ENCODE measurements at regions not wholly inside any gene's neighbourhood (a gene's known extent, or its start where the extent isn't known, plus 50 kb on each side); places are given as distances from the start of the nearest gene placed in this dataset.

DNA sequence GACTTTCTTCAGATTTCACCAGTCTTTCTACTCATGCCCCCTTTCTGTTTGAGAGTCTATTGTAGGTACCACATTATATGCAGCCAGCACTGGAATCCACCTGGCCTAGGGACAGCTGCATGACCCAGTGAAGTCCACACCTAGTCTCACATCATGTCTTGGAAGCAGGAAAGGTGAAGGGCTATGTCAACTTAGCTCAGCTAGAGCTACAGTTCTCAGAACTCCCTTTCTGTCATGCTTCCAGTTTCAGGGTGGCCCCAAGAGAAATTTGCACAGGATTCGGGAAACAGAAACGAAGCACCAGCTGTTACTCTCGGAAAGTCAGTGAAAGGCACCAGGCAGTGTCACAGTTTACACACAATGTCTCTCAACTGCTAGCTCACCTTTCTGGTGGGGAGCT, 51.6 kb upstream of the NLRP1 start:
- Histone ChIP-seq H3K4me2 (ENCODE audit: low read depth, low read length, poor library complexity, severe bottlenecking) (no peak overlapping the region), H3K4me3 (ENCODE audit: low read length) (no peak overlapping the region), H3K9me3 (ENCODE audit: low read length) (no peaks in the 10 kb centered on the region), H3K27ac (ENCODE audit: low read length) (no peak overlapping the region), H3K27me3 (ENCODE audit: low read length) (no peaks in the 10 kb centered on the region), H3K9ac (ENCODE audit: low read length) (no peak overlapping the region), H3K9me2 (replicated peaks; ENCODE audit: insufficient read depth, low read length) (no peaks in the 10 kb centered on the region), H3K79me2 (ENCODE audit: low read length) (no peaks in the 10 kb centered on the region), H2AFZ (ENCODE audit: low read length) (no peak overlapping the region), H4K20me1 (ENCODE audit: insufficient read depth, low read depth, low read length) (no peaks in the 10 kb centered on the region), H3K4me1 (ENCODE audit: low read length) (no peaks in the 10 kb centered on the region), H3K36me3 (ENCODE audit: insufficient read depth, low read length) (no peaks in the 10 kb centered on the region)
- no peak for DNase-seq

GRCh38 chr17:5638596-5638995, 54.3 kb upstream of the NLRP1 start:
- H3K27ac ChIP-seq (ENCODE audit: low read length) = no peak overlapping the region
- no peaks in the 10 kb centered on the region for H3K4me1 ChIP-seq (ENCODE audit: low read length)
- H3K79me2 ChIP-seq (ENCODE audit: low read length) = no peaks in the 10 kb centered on the region
- no peaks in the 10 kb centered on the region for H3K36me3 ChIP-seq (ENCODE audit: insufficient read depth, low read length)
- no peak overlapping the region for H3K4me3 ChIP-seq (ENCODE audit: low read length)
- H4K20me1 ChIP-seq (ENCODE audit: insufficient read depth, low read depth, low read length) = no peaks in the 10 kb centered on the region
- H3K27me3 ChIP-seq (ENCODE audit: low read length) = no peaks in the 10 kb centered on the region
- H3K4me2 ChIP-seq (ENCODE audit: low read depth, low read length, poor library complexity, severe bottlenecking) = no peak overlapping the region
- H3K9me2 ChIP-seq (replicated peaks; ENCODE audit: insufficient read depth, low read length) = no peaks in the 10 kb centered on the region
- no peak overlapping the region for H2AFZ ChIP-seq (ENCODE audit: low read length)
- no peak for DNase-seq
- H3K9ac ChIP-seq (ENCODE audit: low read length) = no peak overlapping the region
- no peaks in the 10 kb centered on the region for H3K9me3 ChIP-seq (ENCODE audit: low read length)

DNA sequence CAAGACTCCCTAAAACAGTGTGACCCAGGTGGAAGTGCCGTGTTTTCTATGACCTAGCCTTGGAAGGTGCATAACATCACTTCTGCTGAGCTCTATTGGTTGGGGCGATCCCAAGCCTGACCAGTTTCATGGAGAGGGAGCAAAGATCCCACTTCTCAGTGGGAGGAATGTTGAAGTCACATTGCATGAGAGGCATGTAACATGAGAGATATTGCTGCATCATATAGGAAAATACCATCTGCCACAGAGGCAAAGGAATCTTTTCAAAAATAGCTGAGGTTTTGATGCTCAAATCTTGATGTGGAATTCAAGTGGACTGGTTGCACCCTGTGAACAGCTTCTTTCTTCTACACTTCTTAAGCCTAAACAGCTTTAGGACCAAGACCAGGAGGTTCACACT, 56.4 kb upstream of the NLRP1 start:
- H3K9me3 ChIP-seq (ENCODE audit: low read length) = no peaks in the 10 kb centered on the region
- H3K27ac ChIP-seq (ENCODE audit: low read length) = no peak overlapping the region
- no peaks in the 10 kb centered on the region for H3K79me2 ChIP-seq (ENCODE audit: low read length)

DNA sequence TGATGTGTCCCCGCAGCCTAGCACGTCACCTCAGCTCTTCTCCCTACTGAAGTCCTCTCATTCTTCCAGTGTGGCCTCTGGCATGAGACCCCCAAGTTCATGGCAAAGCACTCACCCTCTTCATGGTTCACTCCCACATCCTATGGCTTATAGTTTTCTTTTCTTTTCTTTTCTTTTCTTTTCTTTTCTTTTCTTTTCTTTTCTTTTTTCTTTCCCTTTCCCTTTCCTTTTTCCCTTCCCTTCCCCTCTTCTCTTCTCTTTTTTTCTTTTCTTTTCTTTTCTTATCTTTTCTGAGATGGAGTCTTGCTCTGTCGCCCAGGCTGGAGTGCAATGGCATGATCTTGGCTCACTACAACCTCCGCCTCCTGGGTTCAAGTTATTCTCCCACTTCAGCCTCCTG, 58.4 kb upstream of the NLRP1 start:
- no peak overlapping the region for H3K4me3 ChIP-seq (ENCODE audit: low read length)
- H3K36me3 ChIP-seq (ENCODE audit: insufficient read depth, low read length) = no peaks in the 10 kb centered on the region
- no peak overlapping the region for H3K27ac ChIP-seq (ENCODE audit: low read length)
- H3K9me3 ChIP-seq (ENCODE audit: low read length) = no peaks in the 10 kb centered on the region
- H2AFZ ChIP-seq (ENCODE audit: low read length) = no peak overlapping the region
- no peaks in the 10 kb centered on the region for H3K9me2 ChIP-seq (replicated peaks; ENCODE audit: insufficient read depth, low read length)
- H3K4me1 ChIP-seq (ENCODE audit: low read length) = no peaks in the 10 kb centered on the region
- DNase-seq = no peak
- no peaks in the 10 kb centered on the region for H3K27me3 ChIP-seq (ENCODE audit: low read length)
- no peak overlapping the region for H3K4me2 ChIP-seq (ENCODE audit: low read depth, low read length, poor library complexity, severe bottlenecking)
- H4K20me1 ChIP-seq (ENCODE audit: insufficient read depth, low read depth, low read length) = no peaks in the 10 kb centered on the region
- no peak overlapping the region for H3K9ac ChIP-seq (ENCODE audit: low read length)
- no peaks in the 10 kb centered on the region for H3K79me2 ChIP-seq (ENCODE audit: low read length)

More for the DNA sequence above, 56.4 kb upstream of the NLRP1 start:
- Histone ChIP-seq H3K9ac (ENCODE audit: low read length) (no peak overlapping the region), H3K4me2 (ENCODE audit: low read depth, low read length, poor library complexity, severe bottlenecking) (no peak overlapping the region), H3K27me3 (ENCODE audit: low read length) (no peaks in the 10 kb centered on the region), H4K20me1 (ENCODE audit: insufficient read depth, low read depth, low read length) (no peaks in the 10 kb centered on the region), H2AFZ (ENCODE audit: low read length) (no peak overlapping the region), H3K9me2 (replicated peaks; ENCODE audit: insufficient read depth, low read length) (no peaks in the 10 kb centered on the region), H3K4me1 (ENCODE audit: low read length) (no peaks in the 10 kb centered on the region), H3K36me3 (ENCODE audit: insufficient read depth, low read length) (no peaks in the 10 kb centered on the region), H3K4me3 (ENCODE audit: low read length) (no peak overlapping the region)
- DNase-seq = no peak

GRCh38 chr17:5644065-5644464, 59.8 kb upstream of the NLRP1 start:
- no peaks in the 10 kb centered on the region for H3K27me3 ChIP-seq (ENCODE audit: low read length)

DNA sequence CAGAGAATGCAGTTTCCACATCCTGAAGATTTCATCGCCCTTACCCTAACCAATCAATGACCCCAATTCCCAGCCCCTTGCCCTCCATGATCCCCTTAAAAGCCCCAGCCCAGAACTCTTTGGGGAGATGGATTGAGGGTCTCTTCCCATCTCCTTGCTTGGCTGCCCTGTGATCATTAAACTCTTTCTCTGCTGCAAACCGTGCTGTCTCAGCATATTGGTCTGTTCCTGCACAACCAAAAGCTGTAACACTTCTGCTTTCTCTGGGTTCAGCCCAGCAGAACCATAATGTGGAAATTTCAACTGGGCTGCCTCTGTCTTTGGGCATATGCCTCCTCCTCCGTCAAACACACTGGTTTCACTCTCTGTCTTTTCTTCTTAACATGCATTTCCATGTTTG, 67.0 kb upstream of the NLRP1 start:
- Histone ChIP-seq H3K9me3 (ENCODE audit: low read length) (peaks cover 6% of the 10 kb centered on the region; the same call in 1 of the 2 replicates), H3K4me3 (ENCODE audit: low read length) (no peak overlapping the region), H2AFZ (ENCODE audit: low read length) (no peak overlapping the region), H3K9me2 (replicated peaks; ENCODE audit: insufficient read depth, low read length) (no peaks in the 10 kb centered on the region), H4K20me1 (ENCODE audit: insufficient read depth, low read depth, low read length) (no peaks in the 10 kb centered on the region), H3K27me3 (ENCODE audit: low read length) (no peaks in the 10 kb centered on the region), H3K9ac (ENCODE audit: low read length) (no peak overlapping the region), H3K4me2 (ENCODE audit: low read depth, low read length, poor library complexity, severe bottlenecking) (no peak overlapping the region), H3K79me2 (ENCODE audit: low read length) (no peaks in the 10 kb centered on the region), H3K4me1 (ENCODE audit: low read length) (no peaks in the 10 kb centered on the region), H3K27ac (ENCODE audit: low read length) (no peak overlapping the region), H3K36me3 (ENCODE audit: insufficient read depth, low read length) (no peaks in the 10 kb centered on the region)
- DNase-seq = no peak

More at GRCh38 chr17:5644065-5644464, 59.8 kb upstream of the NLRP1 start:
- no peak overlapping the region for H3K27ac ChIP-seq (ENCODE audit: low read length)
- H2AFZ ChIP-seq (ENCODE audit: low read length) = no peak overlapping the region
- H3K36me3 ChIP-seq (ENCODE audit: insufficient read depth, low read length) = no peaks in the 10 kb centered on the region
- no peaks in the 10 kb centered on the region for H3K9me3 ChIP-seq (ENCODE audit: low read length)
- no peak overlapping the region for H3K9ac ChIP-seq (ENCODE audit: low read length)
- H4K20me1 ChIP-seq (ENCODE audit: insufficient read depth, low read depth, low read length) = no peaks in the 10 kb centered on the region
- no peaks in the 10 kb centered on the region for H3K4me1 ChIP-seq (ENCODE audit: low read length)
- DNase-seq = no peak
- no peak overlapping the region for H3K4me2 ChIP-seq (ENCODE audit: low read depth, low read length, poor library complexity, severe bottlenecking)
- no peaks in the 10 kb centered on the region for H3K9me2 ChIP-seq (replicated peaks; ENCODE audit: insufficient read depth, low read length)
- no peaks in the 10 kb centered on the region for H3K79me2 ChIP-seq (ENCODE audit: low read length)
- no peak overlapping the region for H3K4me3 ChIP-seq (ENCODE audit: low read length)

- no peaks in the 10 kb centered on the region for H3K4me1 ChIP-seq (ENCODE audit: low read length)
- no peaks in the 10 kb centered on the region for H3K9me3 ChIP-seq (ENCODE audit: low read length)
- no peaks in the 10 kb centered on the region for H4K20me1 ChIP-seq (ENCODE audit: insufficient read depth, low read depth, low read length)
- no peak overlapping the region for H3K9ac ChIP-seq (ENCODE audit: low read length)
- no peaks in the 10 kb centered on the region for H3K36me3 ChIP-seq (ENCODE audit: insufficient read depth, low read length)
- H3K4me2 ChIP-seq (ENCODE audit: low read depth, low read length, poor library complexity, severe bottlenecking) = no peak overlapping the region
- no peak overlapping the region for H2AFZ ChIP-seq (ENCODE audit: low read length)
- no peaks in the 10 kb centered on the region for H3K27me3 ChIP-seq (ENCODE audit: low read length)
- H3K79me2 ChIP-seq (ENCODE audit: low read length) = no peaks in the 10 kb centered on the region
- DNase-seq = no peak
- H3K9me2 ChIP-seq (replicated peaks; ENCODE audit: insufficient read depth, low read length) = no peaks in the 10 kb centered on the region
- no peak overlapping the region for H3K27ac ChIP-seq (ENCODE audit: low read length)
- no peak overlapping the region for H3K4me3 ChIP-seq (ENCODE audit: low read length)
Observed at GRCh38 chr17:5661491-5662125, 77.3 kb upstream of the NLRP1 start.

GRCh38 chr17:5662409-5663085, 78.2 kb upstream of the NLRP1 start:
- Histone ChIP-seq H3K4me3 (ENCODE audit: low read length) (no peak overlapping the region), H3K9me3 (ENCODE audit: low read length) (no peaks in the 10 kb centered on the region), H4K20me1 (ENCODE audit: insufficient read depth, low read depth, low read length) (no peaks in the 10 kb centered on the region), H3K27ac (ENCODE audit: low read length) (no peak overlapping the region), H2AFZ (ENCODE audit: low read length) (no peak overlapping the region), H3K4me2 (ENCODE audit: low read depth, low read length, poor library complexity, severe bottlenecking) (no peak overlapping the region), H3K4me1 (ENCODE audit: low read length) (no peaks in the 10 kb centered on the region), H3K79me2 (ENCODE audit: low read length) (no peaks in the 10 kb centered on the region), H3K9ac (ENCODE audit: low read length) (no peak overlapping the region), H3K27me3 (ENCODE audit: low read length) (no peaks in the 10 kb centered on the region), H3K36me3 (ENCODE audit: insufficient read depth, low read length) (no peaks in the 10 kb centered on the region), H3K9me2 (replicated peaks; ENCODE audit: insufficient read depth, low read length) (no peaks in the 10 kb centered on the region)
- DNase-seq = no peak

Measured in Karpas-422 (cell line).